CD4-positive, CD25-positive, alpha-beta regulatory T cell (primary cell): ENCODE measurements at regions not wholly inside any gene's neighbourhood (a gene's known extent, or its start where the extent isn't known, plus 50 kb on each side); places are given as distances from the start of the nearest gene placed in this dataset.
"Not testable (repeated sequence)": the region's sequence is repeated elsewhere in the genome, so short reads cannot be mapped to it uniquely, and the experiment has no call there.

ENCODE experiments used
- ATAC-seq, 2 donors: fragments of 150-1000 bp; cut with Tn5 transposase; one replicate each; pipeline ENCODE4 v1.10.0; 2021; ENCODE audit warnings: low read depth in 2 of 2, moderate number of reproducible peaks in 2 of 2, moderate library complexity in 1 of 2
- DNase-seq, 3 donors: peaks; one replicate each; pipeline versions ENCODE4 v3.0.0 to v3.0.0-alpha.2; 2012 to 2022; ENCODE audit warnings: mixed read lengths in 1 of 3
- H3K27ac ChIP-seq: one replicate; pipeline ENCODE4 v1.7.0; 2013; ENCODE audit warnings: mild to moderate bottlenecking, low read length; ENCODE audit not compliant: insufficient read depth, poor library complexity, severe bottlenecking
- H3K27me3 ChIP-seq: one replicate; pipeline ENCODE4 v1.7.0; 2013; ENCODE audit warnings: low read length; ENCODE audit not compliant: control insufficient read depth, insufficient read depth
- H3K36me3 ChIP-seq: one replicate; pipeline ENCODE4 v1.7.0; 2013; ENCODE audit warnings: mild to moderate bottlenecking, low read length, moderate library complexity; ENCODE audit not compliant: control insufficient read depth, insufficient read depth
- H3K4me1 ChIP-seq: 2 replicates; pipeline ENCODE4 v1.7.0; 2013; ENCODE audit warnings: mild to moderate bottlenecking, low read length; ENCODE audit not compliant: insufficient read depth, control insufficient read depth, poor library complexity, severe bottlenecking
- H3K4me3 ChIP-seq: one replicate; pipeline ENCODE4 v1.7.0; 2013; ENCODE audit warnings: low read depth, mild to moderate bottlenecking, low read length, moderate library complexity
- H3K9me3 ChIP-seq, 2 experiments: 1 replicate in 1 of 2; 2 replicates in 1 of 2; pipeline ENCODE4 v1.7.0; 2013; ENCODE audit warnings: low read length in 2 of 2, mild to moderate bottlenecking in 1 of 2, moderate library complexity in 1 of 2; ENCODE audit not compliant: control insufficient read depth in 2 of 2
- H3K27ac Mint-ChIP-seq, 3 donors: one replicate each; pipeline ENCODE4 v1.8.0; 2020 to 2022; ENCODE audit warnings: mild to moderate bottlenecking in 3 of 3, mixed read lengths in 3 of 3, moderate library complexity in 2 of 3
- H3K27me3 Mint-ChIP-seq: one replicate; pipeline ENCODE4 v1.8.0; 2022; ENCODE audit warnings: mild to moderate bottlenecking, mixed read lengths
- H3K36me3 Mint-ChIP-seq: one replicate; pipeline ENCODE4 v1.8.0; 2020; ENCODE audit warnings: mixed read lengths
- H3K4me1 Mint-ChIP-seq, 4 donors: one replicate each; pipeline ENCODE4 v1.8.0; 2020 to 2022; ENCODE audit warnings: mixed read lengths in 4 of 4, mild to moderate bottlenecking in 1 of 4
- H3K4me3 Mint-ChIP-seq, 4 donors: one replicate each; pipeline ENCODE4 v1.8.0; 2020 to 2022; ENCODE audit warnings: mild to moderate bottlenecking in 4 of 4, mixed read lengths in 4 of 4, moderate library complexity in 3 of 4
- H3K9me3 Mint-ChIP-seq, 7 donors: one replicate each; pipeline ENCODE4 v1.8.0; 2020 to 2022; ENCODE audit warnings: mixed read lengths in 7 of 7, mild to moderate bottlenecking in 3 of 7, moderate library complexity in 2 of 7

- not testable (repeated sequence) for H3K4me1 ChIP-seq, H3K27me3 ChIP-seq, H3K9me3 ChIP-seq, H3K27ac Mint-ChIP-seq, H3K4me1 Mint-ChIP-seq, H3K27me3 Mint-ChIP-seq, H3K4me3 Mint-ChIP-seq, H3K27ac ChIP-seq, ATAC-seq, H3K36me3 ChIP-seq, H3K36me3 Mint-ChIP-seq, H3K4me3 ChIP-seq, H3K9me3 Mint-ChIP-seq, DNase-seq
Measured at GRCh38 chr9:41839786-41840185, 289.4 kb downstream of the CNTNAP3B start.

DNA sequence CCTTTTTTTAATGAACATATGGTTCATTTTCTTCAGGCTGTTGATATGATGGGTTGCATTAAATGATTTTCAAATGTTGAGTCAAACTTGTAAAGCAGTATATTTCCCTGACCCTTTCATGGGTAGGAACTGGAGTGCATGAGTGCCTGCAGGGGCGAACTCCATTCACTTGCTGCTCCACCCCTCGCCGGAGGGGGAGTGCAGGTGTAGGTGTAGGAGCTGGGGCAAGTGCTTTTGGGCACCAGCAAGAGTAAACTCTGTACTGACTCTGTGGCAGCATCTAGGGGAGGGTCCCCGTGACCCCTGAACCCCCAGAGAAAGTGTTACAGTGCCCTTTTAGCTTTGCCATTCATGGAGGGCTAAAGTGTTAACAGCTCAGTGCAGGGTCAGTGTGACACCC, 290.3 kb downstream of the CNTNAP3B start:
- not testable (repeated sequence) for H3K4me1 Mint-ChIP-seq, H3K27ac ChIP-seq, H3K36me3 Mint-ChIP-seq, H3K27me3 ChIP-seq, DNase-seq, H3K4me1 ChIP-seq, H3K27ac Mint-ChIP-seq, H3K9me3 Mint-ChIP-seq, H3K27me3 Mint-ChIP-seq, H3K4me3 Mint-ChIP-seq, ATAC-seq, H3K4me3 ChIP-seq, H3K9me3 ChIP-seq, H3K36me3 ChIP-seq

DNA sequence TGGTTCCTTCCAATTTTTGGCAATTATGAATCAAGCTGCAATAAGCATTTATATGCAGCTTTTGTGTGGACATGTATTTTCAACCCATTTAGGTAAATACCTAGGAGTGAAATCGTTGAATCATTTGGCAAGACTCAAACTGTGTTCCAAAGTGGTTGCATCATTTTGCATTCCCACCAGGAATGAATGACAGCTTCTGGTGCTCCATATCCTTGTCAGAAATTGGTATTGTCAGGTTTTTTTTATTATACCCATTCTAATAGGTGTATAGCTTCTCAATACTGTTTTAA, 290.7 kb downstream of the CNTNAP3B start:
- H3K36me3 Mint-ChIP-seq, H3K27me3 Mint-ChIP-seq, ATAC-seq, H3K4me1 ChIP-seq, H3K27me3 ChIP-seq, H3K4me3 ChIP-seq, DNase-seq, H3K4me3 Mint-ChIP-seq, H3K9me3 ChIP-seq, H3K9me3 Mint-ChIP-seq, H3K36me3 ChIP-seq, H3K27ac ChIP-seq, H3K27ac Mint-ChIP-seq, H3K4me1 Mint-ChIP-seq: not testable (repeated sequence)

DNA sequence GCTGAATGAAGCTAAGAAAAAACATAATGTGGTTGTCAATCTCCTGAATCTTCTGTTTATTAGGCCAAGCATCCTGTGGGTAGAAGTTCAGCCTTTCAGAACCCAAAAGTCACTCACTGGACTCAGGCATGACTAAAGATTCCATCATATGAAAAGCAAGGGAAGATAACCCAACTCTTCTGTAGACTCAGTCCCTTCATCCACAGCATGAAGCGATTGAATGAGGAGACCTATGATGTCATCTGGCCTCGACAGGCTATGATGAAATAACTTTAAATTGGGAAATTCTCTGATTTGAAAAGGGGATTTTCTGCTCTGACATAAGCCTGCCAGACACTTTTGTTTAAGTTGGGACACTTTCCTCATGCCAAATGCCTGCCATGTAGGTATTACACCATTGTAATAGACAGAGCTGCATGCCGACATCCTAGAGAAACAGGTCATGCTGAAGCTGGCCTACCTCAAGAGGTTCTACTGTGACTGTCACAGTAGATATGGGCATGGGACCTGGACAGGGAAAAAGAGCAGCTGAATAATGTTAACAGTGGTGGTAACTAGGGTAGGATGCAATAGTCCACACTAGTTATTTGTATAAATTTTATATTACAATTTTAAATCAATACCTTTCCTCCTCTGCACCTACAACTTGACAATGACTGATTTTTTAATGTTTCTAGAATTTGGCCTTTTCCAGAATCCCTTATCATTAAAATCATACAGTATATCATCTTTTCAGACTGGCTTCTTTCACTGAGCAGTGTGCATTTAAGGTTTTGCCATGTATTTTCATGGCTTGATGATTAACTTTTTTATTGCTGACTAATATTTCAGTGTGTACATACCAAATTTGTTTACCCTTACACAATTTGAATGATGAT, 291.3 kb downstream of the CNTNAP3B start:
- H3K27ac Mint-ChIP-seq, H3K4me1 Mint-ChIP-seq: not testable (repeated sequence)

GRCh38 chr9:41833108-41833507, 296.1 kb downstream of the CNTNAP3B start:
- ATAC-seq, DNase-seq, H3K4me1 Mint-ChIP-seq, H3K27ac ChIP-seq, H3K36me3 ChIP-seq, H3K9me3 ChIP-seq, H3K4me1 ChIP-seq, H3K4me3 ChIP-seq, H3K27me3 ChIP-seq, H3K9me3 Mint-ChIP-seq, H3K27me3 Mint-ChIP-seq, H3K27ac Mint-ChIP-seq, H3K36me3 Mint-ChIP-seq, H3K4me3 Mint-ChIP-seq: not testable (repeated sequence)

More for the DNA sequence above, 291.3 kb downstream of the CNTNAP3B start:
- H3K4me3 ChIP-seq, H3K36me3 Mint-ChIP-seq, H3K36me3 ChIP-seq, H3K4me3 Mint-ChIP-seq, H3K9me3 ChIP-seq, H3K27me3 Mint-ChIP-seq, H3K9me3 Mint-ChIP-seq, DNase-seq, H3K27ac ChIP-seq, ATAC-seq, H3K27me3 ChIP-seq, H3K4me1 ChIP-seq: not testable (repeated sequence)

DNA sequence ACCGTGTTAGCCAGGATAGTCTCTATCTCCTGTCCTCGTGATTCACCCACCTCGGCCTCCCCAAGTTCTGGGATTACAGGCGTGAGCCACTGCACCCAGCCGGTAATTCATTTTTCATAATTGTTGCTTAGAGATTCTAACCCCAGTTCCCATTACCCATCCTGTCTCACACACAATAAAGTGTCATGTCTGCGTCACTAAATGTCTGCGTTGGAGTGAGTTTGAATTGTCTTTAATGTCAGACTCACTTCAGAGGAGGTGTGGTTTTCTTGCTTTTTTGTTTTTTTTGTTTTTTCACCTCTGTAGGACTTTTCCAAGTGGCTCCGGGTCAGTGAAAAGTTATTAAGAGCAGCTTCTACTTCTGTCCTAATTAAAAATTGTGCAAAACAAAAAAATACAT, 304.5 kb downstream of the CNTNAP3B start:
- H3K9me3 Mint-ChIP-seq, DNase-seq, H3K27me3 ChIP-seq, H3K27me3 Mint-ChIP-seq, H3K4me1 Mint-ChIP-seq, H3K27ac Mint-ChIP-seq, H3K4me1 ChIP-seq, H3K36me3 Mint-ChIP-seq, H3K4me3 ChIP-seq, H3K27ac ChIP-seq, H3K9me3 ChIP-seq, H3K4me3 Mint-ChIP-seq, ATAC-seq, H3K36me3 ChIP-seq: not testable (repeated sequence)

GRCh38 chr9:41802706-41803105, 326.5 kb downstream of the CNTNAP3B start:
- H3K27ac ChIP-seq, H3K27ac Mint-ChIP-seq, H3K27me3 ChIP-seq, H3K4me3 Mint-ChIP-seq, ATAC-seq, DNase-seq, H3K9me3 Mint-ChIP-seq, H3K36me3 ChIP-seq, H3K36me3 Mint-ChIP-seq, H3K4me3 ChIP-seq, H3K4me1 ChIP-seq, H3K4me1 Mint-ChIP-seq, H3K27me3 Mint-ChIP-seq, H3K9me3 ChIP-seq: not testable (repeated sequence)

DNA sequence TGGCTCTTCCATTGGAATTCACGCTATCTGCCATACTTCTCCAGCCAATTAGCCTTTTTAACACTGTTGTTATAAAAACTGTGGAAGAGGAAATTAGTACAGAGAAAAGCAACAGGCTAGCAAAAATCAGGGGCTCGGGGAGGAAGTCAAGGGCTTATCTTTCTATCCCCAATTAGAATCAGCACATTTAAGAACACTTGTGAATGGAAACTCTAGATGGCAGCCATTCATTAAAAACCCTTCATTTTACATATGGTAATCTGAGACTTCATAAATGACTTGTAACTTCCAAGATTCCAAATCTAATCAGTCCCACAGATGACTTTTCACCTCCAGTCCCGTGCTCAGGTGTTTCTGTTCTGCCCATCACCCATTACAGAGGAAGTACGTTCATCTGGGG, 330.5 kb downstream of the CNTNAP3B start:
- not testable (repeated sequence) for H3K4me1 Mint-ChIP-seq, H3K4me3 ChIP-seq, H3K36me3 Mint-ChIP-seq, H3K27me3 Mint-ChIP-seq, H3K4me3 Mint-ChIP-seq, ATAC-seq, H3K4me1 ChIP-seq, H3K27me3 ChIP-seq, H3K9me3 ChIP-seq, H3K36me3 ChIP-seq, H3K27ac ChIP-seq, DNase-seq, H3K9me3 Mint-ChIP-seq, H3K27ac Mint-ChIP-seq
